OCI-LY7 (cell line): ENCODE measurements at regions not wholly inside any gene's neighbourhood (a gene's known extent, or its start where the extent isn't known, plus 50 kb on each side); places are given as distances from the start of the nearest gene placed in this dataset.

Experiments used
- CTCF ChIP-seq: fragments of 200-600 bp; sonication (generic); conservative IDR thresholded peaks from 2 replicates; pipeline ENCODE4 v1.5.1; 2014; ENCODE audit warnings: mild to moderate bottlenecking, antibody characterized with exemption, low read length, moderate library complexity, mixed read lengths
- EZH2phosphoT487 ChIP-seq: fragments of 200-600 bp; sonication (generic); IDR thresholded peaks from 2 replicates; pipeline ENCODE4 v1.6.1; 2018; ENCODE audit warnings: low read depth, borderline replicate concordance, mild to moderate bottlenecking, mixed run types, antibody characterized with exemption, low read length, moderate library complexity, mixed read lengths

DNA sequence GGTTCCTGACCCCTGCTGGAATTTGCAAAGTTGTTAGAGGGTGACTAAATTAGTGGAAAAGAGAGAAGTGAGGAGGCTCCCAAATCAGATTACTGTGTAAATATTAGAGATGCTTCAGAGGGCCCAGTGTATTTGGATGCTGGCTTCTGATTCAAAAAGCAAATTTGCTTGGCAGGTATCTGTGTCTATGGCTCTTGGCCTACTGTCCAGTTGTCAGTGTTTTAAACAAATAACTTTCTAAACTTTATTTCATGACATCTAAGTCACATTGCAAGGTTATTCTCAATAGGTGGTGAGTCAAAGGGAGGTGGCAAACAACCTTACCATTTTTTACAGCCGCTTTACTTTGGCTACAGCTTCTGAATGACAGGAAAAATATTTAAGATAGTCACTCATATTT is 720.1 kb downstream of the KCNA4 start:
- no peak for TF ChIP-seq CTCF
- no peak for TF ChIP-seq EZH2phosphoT487
